WTC11 (cell line): ENCODE measurements at regions not wholly inside any gene's neighbourhood (a gene's known extent, or its start where the extent isn't known, plus 50 kb on each side); places are given as distances from the start of the nearest gene placed in this dataset.

Experiments
- ATAC-seq: fragments of 200-7000 bp; cut with Tn5 transposase; 2 replicates; pipeline ENCODE4 v1.10.0; 2021; ENCODE audit warnings: mild to moderate bottlenecking, moderate library complexity
- CTCF ChIA-PET: fragments of 300-600 bp; sonication (Branson Sonifier 250); formaldehyde crosslinking; loops from one replicate; lab custom pipeline; 2021; ENCODE audit warnings: antibody characterized with exemption; lab: Charles Lee
- POLR2A ChIA-PET: fragments of 350-600 bp; sonication (Branson Sonifier 250); formaldehyde crosslinking; loops from one replicate; lab custom pipeline; 2021; ENCODE audit warnings: antibody characterized with exemption; lab: Charles Lee
- DNase-seq: peaks from one replicate; pipeline ENCODE4 v3.0.0; 2021; ENCODE audit warnings: low spot score
- H3K27ac Mint-ChIP-seq: 2 replicates; pipeline ENCODE4 v1.8.0; 2021; ENCODE audit warnings: mixed read lengths
- H3K27me3 Mint-ChIP-seq: 2 replicates; pipeline ENCODE4 v1.8.0; 2021; ENCODE audit warnings: low read depth, mild to moderate bottlenecking, moderate library complexity, mixed read lengths
- H3K36me3 Mint-ChIP-seq: 2 replicates; pipeline ENCODE4 v1.8.0; 2021; ENCODE audit warnings: mixed read lengths
- H3K4me1 Mint-ChIP-seq: 2 replicates; pipeline ENCODE4 v1.8.0; 2022; ENCODE audit warnings: mixed read lengths
- H3K4me3 Mint-ChIP-seq: 2 replicates; pipeline ENCODE4 v1.8.0; 2021; ENCODE audit warnings: mild to moderate bottlenecking, moderate library complexity, mixed read lengths
- H3K9me3 Mint-ChIP-seq: 2 replicates; pipeline ENCODE4 v1.8.0; 2021; ENCODE audit warnings: mixed read lengths
- CBFB ChIP-seq: sonication (generic); formaldehyde crosslinking; IDR thresholded peaks from 2 replicates; pipeline ENCODE4 v1.8.1; 2022; ENCODE audit warnings: mild to moderate bottlenecking, low read depth, missing genetic modification reagents
- ESRRA ChIP-seq: sonication (generic); formaldehyde crosslinking; IDR thresholded peaks from 2 replicates; pipeline ENCODE4 v1.8.1; 2022; ENCODE audit warnings: mild to moderate bottlenecking, missing genetic modification reagents, borderline replicate concordance
- GRHL2 ChIP-seq: fragments of 250-450 bp; sonication (Bioruptor Pico); IDR thresholded peaks from 2 replicates; pipeline ENCODE4 v1.8.0; 2022; ENCODE audit warnings: mild to moderate bottlenecking, moderate library complexity; ENCODE audit not compliant: insufficient replicate concordance, severe bottlenecking
- JAZF1 ChIP-seq: fragments of 250-450 bp; sonication (Bioruptor Pico); IDR thresholded peaks from 2 replicates; pipeline ENCODE4 v1.9.0; 2021; ENCODE audit warnings: moderate library complexity, mild to moderate bottlenecking, inconsistent platforms
- JUN ChIP-seq: sonication (generic); formaldehyde crosslinking; IDR thresholded peaks from 2 replicates; pipeline ENCODE4 v1.8.0; 2023; ENCODE audit warnings: mild to moderate bottlenecking, missing genetic modification reagents
- NFATC4 ChIP-seq: fragments of 250-450 bp; sonication (Bioruptor Pico); IDR thresholded peaks from 2 replicates; pipeline ENCODE4 v1.9.0; 2021; ENCODE audit warnings: mild to moderate bottlenecking
- NR1H2 ChIP-seq: sonication (generic); formaldehyde crosslinking; IDR thresholded peaks from 2 replicates; pipeline ENCODE4 v1.9.0; 2021; ENCODE audit warnings: mild to moderate bottlenecking, moderate library complexity, missing genetic modification reagents
- NR3C1 ChIP-seq: sonication (generic); formaldehyde crosslinking; conservative IDR thresholded peaks from 2 replicates; pipeline ENCODE4 v1.8.1; 2023; ENCODE audit warnings: low read depth, mild to moderate bottlenecking, missing genetic modification reagents
- RORB ChIP-seq: fragments of 250-450 bp; sonication (Bioruptor Pico); IDR thresholded peaks from 2 replicates; pipeline ENCODE4 v1.9.0; 2021; ENCODE audit warnings: mild to moderate bottlenecking
- SP1 ChIP-seq: sonication (generic); formaldehyde crosslinking; conservative IDR thresholded peaks from 2 replicates; pipeline ENCODE4 v1.8.1; 2022; ENCODE audit warnings: missing genetic modification reagents
- ZNF121 ChIP-seq: sonication (generic); formaldehyde crosslinking; IDR thresholded peaks from 2 replicates; pipeline ENCODE4 v1.8.0; 2023; ENCODE audit warnings: missing genetic modification reagents
- ZNF263 ChIP-seq: sonication (generic); formaldehyde crosslinking; IDR thresholded peaks from 2 replicates; pipeline ENCODE4 v1.8.1; 2022; ENCODE audit warnings: low read depth, mild to moderate bottlenecking, moderate library complexity, missing genetic modification reagents
- ZNF396 ChIP-seq: fragments of 250-450 bp; sonication (Bioruptor Pico); IDR thresholded peaks from 2 replicates; pipeline ENCODE4 v1.8.0; 2021; ENCODE audit warnings: mild to moderate bottlenecking, moderate library complexity, borderline replicate concordance
- TF ChIP-seq, protein P1 (sequence below): sonication (generic); formaldehyde crosslinking; IDR thresholded peaks from 2 replicates; pipeline ENCODE4 v1.8.1; 2023; ENCODE audit warnings: mild to moderate bottlenecking, missing genetic modification reagents
- TF ChIP-seq, protein P2 (sequence below): sonication (generic); formaldehyde crosslinking; IDR thresholded peaks from 2 replicates; pipeline ENCODE4 v1.8.1; 2022; ENCODE audit warnings: mild to moderate bottlenecking, missing genetic modification reagents, moderate library complexity, borderline replicate concordance
- TF ChIP-seq, protein P3 (sequence below): fragments of 250-450 bp; sonication (Bioruptor Pico); IDR thresholded peaks from 2 replicates; pipeline ENCODE4 v1.9.0; 2021; ENCODE audit warnings: mild to moderate bottlenecking
- TF ChIP-seq, protein P4 (sequence below): sonication (generic); formaldehyde crosslinking; IDR thresholded peaks from 2 replicates; pipeline ENCODE4 v1.8.0; 2023; ENCODE audit warnings: missing genetic modification reagents, mild to moderate bottlenecking, borderline replicate concordance
- TF ChIP-seq, protein P5 (sequence below): sonication (generic); formaldehyde crosslinking; IDR thresholded peaks from 2 replicates; pipeline ENCODE4 v1.8.1; 2023; ENCODE audit warnings: mild to moderate bottlenecking, moderate library complexity, missing genetic modification reagents
- TF ChIP-seq, protein P6 (sequence below): sonication (generic); formaldehyde crosslinking; IDR thresholded peaks from 2 replicates; pipeline ENCODE4 v1.8.1; 2022; ENCODE audit warnings: missing genetic modification reagents, borderline replicate concordance

DNA sequence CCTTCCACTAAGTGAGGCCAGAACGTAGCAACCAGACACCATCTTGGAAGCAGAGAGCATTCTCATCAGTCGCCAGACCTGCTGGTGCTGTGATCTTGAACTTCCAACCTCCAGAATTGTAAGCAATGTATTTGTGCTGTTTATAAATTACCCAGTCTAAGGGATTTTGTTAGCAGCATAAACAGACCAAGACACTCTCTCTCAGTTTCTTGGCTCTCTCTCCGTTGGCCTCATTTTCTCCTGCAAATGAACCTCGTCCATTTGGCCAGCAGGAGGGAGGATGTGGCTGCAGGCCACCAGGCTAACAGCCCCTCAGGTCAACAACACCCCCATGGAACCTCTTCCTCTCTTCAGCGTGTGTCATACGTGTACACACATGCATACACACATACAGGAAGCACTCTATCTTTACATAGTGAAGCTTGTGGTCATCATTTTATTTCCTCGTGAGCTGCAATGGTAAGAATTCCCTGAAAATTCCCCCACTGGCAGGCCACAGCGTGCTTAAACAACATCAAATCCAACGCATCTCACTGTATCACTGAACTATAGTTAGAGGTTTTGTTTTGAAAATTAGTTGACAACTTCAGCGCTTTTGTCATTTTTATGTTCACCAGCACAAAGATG lies 62.8 kb upstream of the PPP1R26 start:
- ChIA-PET CTCF (interaction anchor here (1.7 kb wide), 1 partner anchor 22 kb away, joined by 7 read pairs; no protein-coding TSS in a partner anchor), POLR2A (no interaction called here)
- no peaks in the 10 kb centered on the region for H3K36me3 Mint-ChIP-seq
- no peak overlapping the region for H3K27ac Mint-ChIP-seq
- no peaks in the 10 kb centered on the region for H3K9me3 Mint-ChIP-seq
- DNase-seq (no peak), ATAC-seq (no peak)
- peaks cover 21% of the 10 kb centered on the region for H3K4me1 Mint-ChIP-seq
- peaks cover 8% of the 10 kb centered on the region; the same call in 1 of the 2 replicates for H3K27me3 Mint-ChIP-seq
- no peak overlapping the region for H3K4me3 Mint-ChIP-seq
- no peak for TF ChIP-seq RORB (CRISPR knock-in tag)
- TF ChIP-seq, protein P1, sequence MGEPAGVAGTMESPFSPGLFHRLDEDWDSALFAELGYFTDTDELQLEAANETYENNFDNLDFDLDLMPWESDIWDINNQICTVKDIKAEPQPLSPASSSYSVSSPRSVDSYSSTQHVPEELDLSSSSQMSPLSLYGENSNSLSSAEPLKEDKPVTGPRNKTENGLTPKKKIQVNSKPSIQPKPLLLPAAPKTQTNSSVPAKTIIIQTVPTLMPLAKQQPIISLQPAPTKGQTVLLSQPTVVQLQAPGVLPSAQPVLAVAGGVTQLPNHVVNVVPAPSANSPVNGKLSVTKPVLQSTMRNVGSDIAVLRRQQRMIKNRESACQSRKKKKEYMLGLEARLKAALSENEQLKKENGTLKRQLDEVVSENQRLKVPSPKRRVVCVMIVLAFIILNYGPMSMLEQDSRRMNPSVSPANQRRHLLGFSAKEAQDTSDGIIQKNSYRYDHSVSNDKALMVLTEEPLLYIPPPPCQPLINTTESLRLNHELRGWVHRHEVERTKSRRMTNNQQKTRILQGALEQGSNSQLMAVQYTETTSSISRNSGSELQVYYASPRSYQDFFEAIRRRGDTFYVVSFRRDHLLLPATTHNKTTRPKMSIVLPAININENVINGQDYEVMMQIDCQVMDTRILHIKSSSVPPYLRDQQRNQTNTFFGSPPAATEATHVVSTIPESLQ (CRISPR knock-in tag), result no peak
- TF ChIP-seq, protein P2, sequence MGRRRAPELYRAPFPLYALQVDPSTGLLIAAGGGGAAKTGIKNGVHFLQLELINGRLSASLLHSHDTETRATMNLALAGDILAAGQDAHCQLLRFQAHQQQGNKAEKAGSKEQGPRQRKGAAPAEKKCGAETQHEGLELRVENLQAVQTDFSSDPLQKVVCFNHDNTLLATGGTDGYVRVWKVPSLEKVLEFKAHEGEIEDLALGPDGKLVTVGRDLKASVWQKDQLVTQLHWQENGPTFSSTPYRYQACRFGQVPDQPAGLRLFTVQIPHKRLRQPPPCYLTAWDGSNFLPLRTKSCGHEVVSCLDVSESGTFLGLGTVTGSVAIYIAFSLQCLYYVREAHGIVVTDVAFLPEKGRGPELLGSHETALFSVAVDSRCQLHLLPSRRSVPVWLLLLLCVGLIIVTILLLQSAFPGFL (CRISPR knock-in tag), result no peak
- TF ChIP-seq NR3C1, result no peak
- TF ChIP-seq JUN (CRISPR knock-in tag), result no peak
- no peak for TF ChIP-seq JAZF1 (CRISPR knock-in tag)
- no peak for TF ChIP-seq ESRRA (CRISPR knock-in tag)
- TF ChIP-seq ZNF263, result no peak
- TF ChIP-seq NR1H2 (CRISPR knock-in tag), result no peak
- TF ChIP-seq ZNF396 (CRISPR knock-in tag), result no peak
- TF ChIP-seq ZNF121 (CRISPR knock-in tag), result no peak
- no peak for TF ChIP-seq SP1 (CRISPR knock-in tag)
- TF ChIP-seq, protein P3, sequence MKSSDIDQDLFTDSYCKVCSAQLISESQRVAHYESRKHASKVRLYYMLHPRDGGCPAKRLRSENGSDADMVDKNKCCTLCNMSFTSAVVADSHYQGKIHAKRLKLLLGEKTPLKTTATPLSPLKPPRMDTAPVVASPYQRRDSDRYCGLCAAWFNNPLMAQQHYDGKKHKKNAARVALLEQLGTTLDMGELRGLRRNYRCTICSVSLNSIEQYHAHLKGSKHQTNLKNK (CRISPR knock-in tag), result no peak
- TF ChIP-seq, protein P4, sequence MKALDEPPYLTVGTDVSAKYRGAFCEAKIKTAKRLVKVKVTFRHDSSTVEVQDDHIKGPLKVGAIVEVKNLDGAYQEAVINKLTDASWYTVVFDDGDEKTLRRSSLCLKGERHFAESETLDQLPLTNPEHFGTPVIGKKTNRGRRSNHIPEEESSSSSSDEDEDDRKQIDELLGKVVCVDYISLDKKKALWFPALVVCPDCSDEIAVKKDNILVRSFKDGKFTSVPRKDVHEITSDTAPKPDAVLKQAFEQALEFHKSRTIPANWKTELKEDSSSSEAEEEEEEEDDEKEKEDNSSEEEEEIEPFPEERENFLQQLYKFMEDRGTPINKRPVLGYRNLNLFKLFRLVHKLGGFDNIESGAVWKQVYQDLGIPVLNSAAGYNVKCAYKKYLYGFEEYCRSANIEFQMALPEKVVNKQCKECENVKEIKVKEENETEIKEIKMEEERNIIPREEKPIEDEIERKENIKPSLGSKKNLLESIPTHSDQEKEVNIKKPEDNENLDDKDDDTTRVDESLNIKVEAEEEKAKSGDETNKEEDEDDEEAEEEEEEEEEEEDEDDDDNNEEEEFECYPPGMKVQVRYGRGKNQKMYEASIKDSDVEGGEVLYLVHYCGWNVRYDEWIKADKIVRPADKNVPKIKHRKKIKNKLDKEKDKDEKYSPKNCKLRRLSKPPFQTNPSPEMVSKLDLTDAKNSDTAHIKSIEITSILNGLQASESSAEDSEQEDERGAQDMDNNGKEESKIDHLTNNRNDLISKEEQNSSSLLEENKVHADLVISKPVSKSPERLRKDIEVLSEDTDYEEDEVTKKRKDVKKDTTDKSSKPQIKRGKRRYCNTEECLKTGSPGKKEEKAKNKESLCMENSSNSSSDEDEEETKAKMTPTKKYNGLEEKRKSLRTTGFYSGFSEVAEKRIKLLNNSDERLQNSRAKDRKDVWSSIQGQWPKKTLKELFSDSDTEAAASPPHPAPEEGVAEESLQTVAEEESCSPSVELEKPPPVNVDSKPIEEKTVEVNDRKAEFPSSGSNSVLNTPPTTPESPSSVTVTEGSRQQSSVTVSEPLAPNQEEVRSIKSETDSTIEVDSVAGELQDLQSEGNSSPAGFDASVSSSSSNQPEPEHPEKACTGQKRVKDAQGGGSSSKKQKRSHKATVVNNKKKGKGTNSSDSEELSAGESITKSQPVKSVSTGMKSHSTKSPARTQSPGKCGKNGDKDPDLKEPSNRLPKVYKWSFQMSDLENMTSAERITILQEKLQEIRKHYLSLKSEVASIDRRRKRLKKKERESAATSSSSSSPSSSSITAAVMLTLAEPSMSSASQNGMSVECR (CRISPR knock-in tag), result no peak
- TF ChIP-seq, protein P5, sequence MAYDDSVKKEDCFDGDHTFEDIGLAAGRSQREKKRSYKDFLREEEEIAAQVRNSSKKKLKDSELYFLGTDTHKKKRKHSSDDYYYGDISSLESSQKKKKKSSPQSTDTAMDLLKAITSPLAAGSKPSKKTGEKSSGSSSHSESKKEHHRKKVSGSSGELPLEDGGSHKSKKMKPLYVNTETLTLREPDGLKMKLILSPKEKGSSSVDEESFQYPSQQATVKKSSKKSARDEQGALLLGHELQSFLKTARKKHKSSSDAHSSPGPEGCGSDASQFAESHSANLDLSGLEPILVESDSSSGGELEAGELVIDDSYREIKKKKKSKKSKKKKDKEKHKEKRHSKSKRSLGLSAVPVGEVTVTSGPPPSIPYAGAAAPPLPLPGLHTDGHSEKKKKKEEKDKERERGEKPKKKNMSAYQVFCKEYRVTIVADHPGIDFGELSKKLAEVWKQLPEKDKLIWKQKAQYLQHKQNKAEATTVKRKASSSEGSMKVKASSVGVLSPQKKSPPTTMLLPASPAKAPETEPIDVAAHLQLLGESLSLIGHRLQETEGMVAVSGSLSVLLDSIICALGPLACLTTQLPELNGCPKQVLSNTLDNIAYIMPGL (CRISPR knock-in tag), result no peak
- no peak for TF ChIP-seq NFATC4 (CRISPR knock-in tag)
- TF ChIP-seq, protein P6, sequence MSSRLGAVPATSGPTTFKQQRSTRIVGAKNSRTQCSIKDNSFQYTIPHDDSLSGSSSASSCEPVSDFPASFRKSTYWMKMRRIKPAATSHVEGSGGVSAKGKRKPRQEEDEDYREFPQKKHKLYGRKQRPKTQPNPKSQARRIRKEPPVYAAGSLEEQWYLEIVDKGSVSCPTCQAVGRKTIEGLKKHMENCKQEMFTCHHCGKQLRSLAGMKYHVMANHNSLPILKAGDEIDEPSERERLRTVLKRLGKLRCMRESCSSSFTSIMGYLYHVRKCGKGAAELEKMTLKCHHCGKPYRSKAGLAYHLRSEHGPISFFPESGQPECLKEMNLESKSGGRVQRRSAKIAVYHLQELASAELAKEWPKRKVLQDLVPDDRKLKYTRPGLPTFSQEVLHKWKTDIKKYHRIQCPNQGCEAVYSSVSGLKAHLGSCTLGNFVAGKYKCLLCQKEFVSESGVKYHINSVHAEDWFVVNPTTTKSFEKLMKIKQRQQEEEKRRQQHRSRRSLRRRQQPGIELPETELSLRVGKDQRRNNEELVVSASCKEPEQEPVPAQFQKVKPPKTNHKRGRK (CRISPR knock-in tag), result no peak
- no peak for TF ChIP-seq CBFB
- TF ChIP-seq GRHL2 (CRISPR knock-in tag), result no peak
